Colonic mucosa (tissue), 4 donors: ENCODE measurements at regions not wholly inside any gene's neighbourhood (a gene's known extent, or its start where the extent isn't known, plus 50 kb on each side); places are given as distances from the start of the nearest gene placed in this dataset.

Experiments
- DNase-seq: peaks from one replicate; pipeline ENCODE4 v3.0.0-alpha.2; 2020
- H3K27ac ChIP-seq: fragments of 200-600 bp; one replicate; pipeline ENCODE4 v1.8.0; 2021
- H3K27me3 ChIP-seq: fragments of 200-600 bp; one replicate; pipeline ENCODE4 v1.8.0; 2021
- H3K36me3 ChIP-seq: fragments of 200-600 bp; one replicate; pipeline ENCODE4 v1.8.0; 2021
- H3K4me1 ChIP-seq: fragments of 200-600 bp; one replicate; pipeline ENCODE4 v1.8.0; 2021; ENCODE audit warnings: mild to moderate bottlenecking
- H3K4me3 ChIP-seq: fragments of 200-600 bp; one replicate; pipeline ENCODE4 v1.8.0; 2021
- H3K9ac ChIP-seq, 2 donors: one replicate each; pipeline ENCODE4 v1.7.0; 2013; ENCODE audit warnings: control low read depth in 2 of 2, low read depth in 2 of 2, low read length in 2 of 2
- H3K9me3 ChIP-seq: fragments of 200-600 bp; one replicate; pipeline ENCODE4 v1.8.0; 2021
- intact Hi-C: fragments of 100-400 bp; cut with DNase I; formaldehyde crosslinking; loops from one replicate; pipeline ENCODE4 v1.14.1; 2022
- TF ChIP-seq, protein P1 (sequence below): fragments of 200-600 bp; IDR thresholded peaks from one replicate; pipeline ENCODE4 v1.8.0; 2022; ENCODE audit warnings: antibody characterized with exemption, mild to moderate bottlenecking
- donor health status: healthy.
- donor health status: DM: no; HTN: no; CAD: no.
- donor health status: DM: no; HTN: no; CAD: no.

- intact Hi-C loops = no loop called here
- Histone ChIP-seq H3K36me3 (no peaks in the 10 kb centered on the region), H3K27ac (no peak overlapping the region), H3K9me3 (no peaks in the 10 kb centered on the region), H3K9ac (no peak overlapping the region), H3K4me1 (no peaks in the 10 kb centered on the region), H3K27me3 (no peaks in the 10 kb centered on the region), H3K4me3 (no peak overlapping the region)
- TF ChIP-seq, protein P1, sequence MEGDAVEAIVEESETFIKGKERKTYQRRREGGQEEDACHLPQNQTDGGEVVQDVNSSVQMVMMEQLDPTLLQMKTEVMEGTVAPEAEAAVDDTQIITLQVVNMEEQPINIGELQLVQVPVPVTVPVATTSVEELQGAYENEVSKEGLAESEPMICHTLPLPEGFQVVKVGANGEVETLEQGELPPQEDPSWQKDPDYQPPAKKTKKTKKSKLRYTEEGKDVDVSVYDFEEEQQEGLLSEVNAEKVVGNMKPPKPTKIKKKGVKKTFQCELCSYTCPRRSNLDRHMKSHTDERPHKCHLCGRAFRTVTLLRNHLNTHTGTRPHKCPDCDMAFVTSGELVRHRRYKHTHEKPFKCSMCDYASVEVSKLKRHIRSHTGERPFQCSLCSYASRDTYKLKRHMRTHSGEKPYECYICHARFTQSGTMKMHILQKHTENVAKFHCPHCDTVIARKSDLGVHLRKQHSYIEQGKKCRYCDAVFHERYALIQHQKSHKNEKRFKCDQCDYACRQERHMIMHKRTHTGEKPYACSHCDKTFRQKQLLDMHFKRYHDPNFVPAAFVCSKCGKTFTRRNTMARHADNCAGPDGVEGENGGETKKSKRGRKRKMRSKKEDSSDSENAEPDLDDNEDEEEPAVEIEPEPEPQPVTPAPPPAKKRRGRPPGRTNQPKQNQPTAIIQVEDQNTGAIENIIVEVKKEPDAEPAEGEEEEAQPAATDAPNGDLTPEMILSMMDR = no peak
- DNase-seq = no peak
Observed at GRCh38 chr18:47601581-47602272, 328.7 kb downstream of the SMAD2 start.

- Histone ChIP-seq H3K4me1 (no peaks in the 10 kb centered on the region), H3K9me3 (no peaks in the 10 kb centered on the region), H3K4me3 (no peak overlapping the region), H3K27me3 (no peaks in the 10 kb centered on the region), H3K36me3 (no peaks in the 10 kb centered on the region), H3K9ac (no peak overlapping the region), H3K27ac (no peak overlapping the region)
- DNase-seq = peak; percentile 61
- intact Hi-C loops = loop anchor here (1.0 to 10.0 kb wide), 3 partner anchors 153 to 381 kb away; no protein-coding TSS in a partner anchor
- TF ChIP-seq, protein P1 = peak; percentile 55
Observed at GRCh38 chr18:47595831-47596501, 334.5 kb downstream of the SMAD2 start.

GRCh38 chr18:47594621-47595086, 335.8 kb downstream of the SMAD2 start:
- intact Hi-C loops = loop anchor here (5.0 to 10.0 kb wide), 2 partner anchors 197 to 380 kb away; no protein-coding TSS in a partner anchor
- H3K9me3 ChIP-seq = no peaks in the 10 kb centered on the region
- no peak for DNase-seq
- H3K4me3 ChIP-seq = no peak overlapping the region
- no peaks in the 10 kb centered on the region for H3K4me1 ChIP-seq
- H3K27me3 ChIP-seq = no peaks in the 10 kb centered on the region
- TF ChIP-seq, protein P1 = no peak
- no peak overlapping the region for H3K27ac ChIP-seq
- no peak overlapping the region for H3K9ac ChIP-seq
- no peaks in the 10 kb centered on the region for H3K36me3 ChIP-seq

GRCh38 chr18:47593744-47594472, 336.6 kb downstream of the SMAD2 start:
- intact Hi-C loops = loop anchor here (10.0 kb wide), 1 partner anchor 379 kb away; no protein-coding TSS in a partner anchor
- no peak overlapping the region for H3K4me3 ChIP-seq
- H3K27me3 ChIP-seq = no peaks in the 10 kb centered on the region
- H3K27ac ChIP-seq = no peak overlapping the region
- DNase-seq = no peak
- TF ChIP-seq, protein P1 = no peak
- H3K4me1 ChIP-seq = no peaks in the 10 kb centered on the region
- no peak overlapping the region for H3K9ac ChIP-seq
- no peaks in the 10 kb centered on the region for H3K9me3 ChIP-seq
- no peaks in the 10 kb centered on the region for H3K36me3 ChIP-seq

DNA sequence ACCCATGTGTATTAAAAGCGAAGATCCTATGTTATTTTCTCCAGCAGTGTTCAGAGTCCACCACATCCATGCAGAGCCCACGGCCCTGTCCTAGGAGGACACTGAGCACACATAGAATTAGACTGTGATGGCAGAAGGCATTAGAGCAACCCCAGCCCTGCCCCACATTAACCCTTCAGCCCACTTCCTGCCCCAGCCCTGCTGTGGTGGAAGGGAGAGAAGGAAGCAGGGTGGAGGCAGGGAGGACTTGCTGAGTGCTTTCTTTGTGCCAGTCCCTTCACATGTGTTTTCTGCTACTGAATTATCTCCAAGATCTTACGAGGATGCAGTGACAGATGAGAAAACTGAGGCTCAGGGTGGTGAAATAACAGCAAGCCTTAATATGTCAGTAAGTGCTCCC, 339.0 kb downstream of the SMAD2 start:
- Histone ChIP-seq H3K9me3 (no peaks in the 10 kb centered on the region), H3K36me3 (no peaks in the 10 kb centered on the region), H3K4me3 (no peak overlapping the region), H3K9ac (no peak overlapping the region), H3K27ac (no peak overlapping the region), H3K4me1 (no peaks in the 10 kb centered on the region), H3K27me3 (no peaks in the 10 kb centered on the region)
- no peak for DNase-seq
- TF ChIP-seq, protein P1 = no peak
- intact Hi-C loops = loop anchor here (10.0 kb wide), 1 partner anchor 377 kb away; no protein-coding TSS in a partner anchor
